Mucosa of descending colon (tissue), 3 donors: ENCODE measurements at regions not wholly inside any gene's neighbourhood (a gene's known extent, or its start where the extent isn't known, plus 50 kb on each side); places are given as distances from the start of the nearest gene placed in this dataset.

Experiments used
- ATAC-seq: fragments of 200-7000 bp; cut with Tn5 transposase; one replicate; pipeline ENCODE4 v1.9.1; 2020; ENCODE audit warnings: mild to moderate bottlenecking, moderate library complexity
- DNase-seq, 3 donors: peaks; one replicate each; pipeline ENCODE4 v3.0.0-alpha.2; 2020
- H3K36me3 ChIP-seq: fragments of 200-600 bp; one replicate; pipeline ENCODE4 v1.8.0; 2021; ENCODE audit warnings: low read depth, mild to moderate bottlenecking
- H3K4me1 ChIP-seq: fragments of 200-600 bp; one replicate; pipeline ENCODE4 v1.8.0; 2021; ENCODE audit warnings: low read depth, mild to moderate bottlenecking
- H3K4me3 ChIP-seq: fragments of 200-600 bp; one replicate; pipeline ENCODE4 v1.8.0; 2021; ENCODE audit warnings: mild to moderate bottlenecking
- H3K9me3 ChIP-seq: fragments of 200-600 bp; one replicate; pipeline ENCODE4 v1.8.0; 2021; ENCODE audit warnings: mild to moderate bottlenecking
- CTCF ChIP-seq: fragments of 200-600 bp; IDR thresholded peaks from one replicate; pipeline ENCODE4 v1.8.0; 2022; ENCODE audit warnings: antibody characterized with exemption, mild to moderate bottlenecking
- intact Hi-C, 2 donors: fragments of 100-400 bp; cut with DNase I in 1 of 2; cut with micrococcal nuclease in 1 of 2; formaldehyde crosslinking; loops; one replicate each; pipeline versions ENCODE4 v1.11.0 to v1.11.1; 2022; cut with DNase I, micrococcal nuclease
- donor health status: DM: no; HTN: no; CAD: no; lungs with moderate emphysema.
- donor health status: DM: no; HTN: no; CAD: no.
- donor health status: DM: no; HTN: yes; CAD: no.

- H3K4me1 ChIP-seq = no peaks in the 10 kb centered on the region
- no peak for TF ChIP-seq CTCF
- ATAC-seq (no peak), DNase-seq (no peak)
- H3K9me3 ChIP-seq = no peaks in the 10 kb centered on the region
- H3K36me3 ChIP-seq = no peaks in the 10 kb centered on the region
- intact Hi-C loops = no loop called here
- no peak overlapping the region for H3K4me3 ChIP-seq
These were observed 288.3 kb upstream of the MPDZ start for GRCh38 chr9:13567833-13568232.

GRCh38 chr9:13557746-13558145 lies 278.3 kb upstream of the MPDZ start:
- intact Hi-C loops = no loop called here
- no peak overlapping the region for H3K4me3 ChIP-seq
- no peaks in the 10 kb centered on the region for H3K4me1 ChIP-seq
- H3K36me3 ChIP-seq = no peaks in the 10 kb centered on the region
- no peak for ATAC-seq
- no peaks in the 10 kb centered on the region for H3K9me3 ChIP-seq
- DNase-seq = no peak
- TF ChIP-seq CTCF = no peak

- no peaks in the 10 kb centered on the region for H3K4me1 ChIP-seq
- no peak for TF ChIP-seq CTCF
- H3K9me3 ChIP-seq = no peaks in the 10 kb centered on the region
- H3K36me3 ChIP-seq = no peaks in the 10 kb centered on the region
- no peak for DNase-seq
- ATAC-seq = no peak
- intact Hi-C loops = no loop called here
- no peak overlapping the region for H3K4me3 ChIP-seq
These were observed 277.2 kb upstream of the MPDZ start for GRCh38 chr9:13556656-13557055.

- intact Hi-C loops = no loop called here
- H3K4me3 ChIP-seq = no peak overlapping the region
- no peak for ATAC-seq
These were observed 276.6 kb upstream of the MPDZ start for GRCh38 chr9:13555989-13556500.

GRCh38 chr9:13555516-13555915 lies 276.0 kb upstream of the MPDZ start:
- H3K4me3 ChIP-seq = no peak overlapping the region
- intact Hi-C loops = no loop called here
- DNase-seq (no peak), ATAC-seq (no peak)
- TF ChIP-seq CTCF = no peak
- no peaks in the 10 kb centered on the region for H3K36me3 ChIP-seq
- H3K9me3 ChIP-seq = no peaks in the 10 kb centered on the region
- no peaks in the 10 kb centered on the region for H3K4me1 ChIP-seq

More at GRCh38 chr9:13555989-13556500, 276.6 kb upstream of the MPDZ start:
- no peak for TF ChIP-seq CTCF
- Histone ChIP-seq H3K9me3 (no peaks in the 10 kb centered on the region), H3K36me3 (no peaks in the 10 kb centered on the region), H3K4me1 (no peaks in the 10 kb centered on the region)
- DNase-seq = no peak

GRCh38 chr9:13554626-13555025 lies 275.1 kb upstream of the MPDZ start:
- H3K36me3 ChIP-seq = no peaks in the 10 kb centered on the region
- intact Hi-C loops = no loop called here
- no peak overlapping the region for H3K4me3 ChIP-seq
- H3K4me1 ChIP-seq = no peaks in the 10 kb centered on the region
- no peak for TF ChIP-seq CTCF
- no peak for DNase-seq
- no peaks in the 10 kb centered on the region for H3K9me3 ChIP-seq
- no peak for ATAC-seq
